ENCODE measurements at regions not wholly inside any gene's neighbourhood (a gene's known extent, or its start where the extent isn't known, plus 50 kb on each side); places are given as distances from the start of the nearest gene placed in this dataset.
"Not testable (repeated sequence)": the region's sequence is repeated elsewhere in the genome, so short reads cannot be mapped to it uniquely, and the experiment has no call there.

GRCh38 chr21:28387220-28387619 lies 605.5 kb downstream of the LTN1 start:
- Histone ChIP-seq H3K27ac (no peak overlapping the region), H3K27me3 (no peaks in the 10 kb centered on the region), H3K4me1 (no peaks in the 10 kb centered on the region), H3K4me3 (no peak overlapping the region), H3K36me3 (no peaks in the 10 kb centered on the region), H3K9me3 (no peaks in the 10 kb centered on the region)
- WGBS, 5 donors, result 85 to 97% (median 88%) methylated on average over 1 of the region's 1 CpG
- no peak for DNase-seq
- TF ChIP-seq EP300 (IDR thresholded peaks at IDR 0.05), result no peak
- no peak for TF ChIP-seq POLR2AphosphoS5 (IDR thresholded peaks at IDR 0.05)
- TF ChIP-seq, protein P1, sequence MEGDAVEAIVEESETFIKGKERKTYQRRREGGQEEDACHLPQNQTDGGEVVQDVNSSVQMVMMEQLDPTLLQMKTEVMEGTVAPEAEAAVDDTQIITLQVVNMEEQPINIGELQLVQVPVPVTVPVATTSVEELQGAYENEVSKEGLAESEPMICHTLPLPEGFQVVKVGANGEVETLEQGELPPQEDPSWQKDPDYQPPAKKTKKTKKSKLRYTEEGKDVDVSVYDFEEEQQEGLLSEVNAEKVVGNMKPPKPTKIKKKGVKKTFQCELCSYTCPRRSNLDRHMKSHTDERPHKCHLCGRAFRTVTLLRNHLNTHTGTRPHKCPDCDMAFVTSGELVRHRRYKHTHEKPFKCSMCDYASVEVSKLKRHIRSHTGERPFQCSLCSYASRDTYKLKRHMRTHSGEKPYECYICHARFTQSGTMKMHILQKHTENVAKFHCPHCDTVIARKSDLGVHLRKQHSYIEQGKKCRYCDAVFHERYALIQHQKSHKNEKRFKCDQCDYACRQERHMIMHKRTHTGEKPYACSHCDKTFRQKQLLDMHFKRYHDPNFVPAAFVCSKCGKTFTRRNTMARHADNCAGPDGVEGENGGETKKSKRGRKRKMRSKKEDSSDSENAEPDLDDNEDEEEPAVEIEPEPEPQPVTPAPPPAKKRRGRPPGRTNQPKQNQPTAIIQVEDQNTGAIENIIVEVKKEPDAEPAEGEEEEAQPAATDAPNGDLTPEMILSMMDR (IDR thresholded peaks at IDR 0.05), result no peak
- no peak for TF ChIP-seq POLR2A (IDR thresholded peaks at IDR 0.05)
- intact Hi-C loops (cut with DNase I; ENCODE audit: low total_unique reads), result no loop called here

DNA sequence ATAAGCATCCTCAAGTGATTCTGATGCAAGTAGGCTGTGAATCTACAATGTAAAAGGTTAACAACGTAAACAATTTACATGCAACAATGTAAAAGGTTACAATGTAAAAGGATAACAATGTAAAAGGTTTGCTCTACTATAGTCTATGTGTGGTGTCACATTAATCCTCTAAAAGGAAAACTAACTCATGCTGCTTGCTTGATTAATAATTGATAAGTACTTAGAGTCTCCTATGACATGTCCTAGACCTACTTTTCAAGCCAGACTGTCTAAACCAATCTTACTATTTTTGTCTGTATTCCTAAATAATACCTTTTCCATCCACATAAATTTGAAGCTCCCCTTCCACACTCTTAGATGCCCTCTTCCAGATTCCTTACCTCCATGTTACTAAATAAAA lies 606.8 kb downstream of the LTN1 start:
- no peak for TF ChIP-seq POLR2A (IDR thresholded peaks at IDR 0.05)
- TF ChIP-seq EP300 (IDR thresholded peaks at IDR 0.05), result no peak
- no peak for TF ChIP-seq POLR2AphosphoS5 (IDR thresholded peaks at IDR 0.05)
- TF ChIP-seq, protein P1 (IDR thresholded peaks at IDR 0.05), result no peak
- Histone ChIP-seq H3K4me1 (no peaks in the 10 kb centered on the region), H3K27ac (no peak overlapping the region), H3K27me3 (no peaks in the 10 kb centered on the region), H3K4me3 (no peak overlapping the region), H3K9me3 (no peaks in the 10 kb centered on the region), H3K36me3 (no peaks in the 10 kb centered on the region)
- intact Hi-C loops (cut with DNase I; ENCODE audit: low total_unique reads), result no loop called here
- DNase-seq, result no peak
- 88 to 97% (median 93%) methylated on average over 1 of the region's 1 CpG for WGBS, 5 donors

DNA sequence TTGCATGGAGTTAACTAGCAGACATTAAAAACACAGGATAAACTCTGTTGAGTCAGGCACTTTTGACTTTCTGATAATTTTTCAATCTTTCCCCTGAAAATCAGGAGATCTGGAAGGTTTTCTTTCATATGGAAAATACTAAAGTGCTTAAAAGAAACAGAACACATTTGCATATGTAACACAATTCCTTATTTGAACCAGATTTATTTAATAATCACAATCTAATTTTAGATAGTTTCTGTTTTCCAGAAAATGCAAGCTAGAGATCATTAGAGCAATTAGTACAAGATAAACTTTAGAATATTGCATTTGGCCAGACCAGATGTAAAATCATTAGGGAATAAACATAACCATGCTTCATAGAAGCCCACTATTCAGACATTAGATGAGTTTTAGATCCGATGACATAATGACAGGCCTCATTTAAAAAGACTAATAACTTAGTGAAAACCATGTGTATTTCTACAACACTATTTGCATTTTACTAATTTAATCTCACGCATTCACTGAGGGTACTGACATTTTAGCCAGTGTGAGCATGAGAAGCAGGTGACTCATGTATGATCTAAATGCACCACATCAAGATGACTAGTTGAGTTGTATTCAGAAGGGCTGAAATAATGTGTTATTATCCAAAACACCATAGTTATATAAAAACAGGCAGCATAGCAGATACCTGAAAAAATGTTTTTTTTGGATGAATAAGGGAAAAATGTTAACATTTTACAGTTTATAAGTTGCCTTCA lies 611.5 kb downstream of the LTN1 start:
- H3K4me1 ChIP-seq; H3K27me3 ChIP-seq; H3K27ac ChIP-seq; H3K9me3 ChIP-seq; DNase-seq; intact Hi-C loops (cut with DNase I; ENCODE audit: low total_unique reads); H3K36me3 ChIP-seq; H3K4me3 ChIP-seq: not testable (repeated sequence)
- WGBS, 5 donors, result 77 to 94% (median 83%) methylated on average over 2 of the region's 2 CpGs

- intact Hi-C loops (cut with DNase I; ENCODE audit: low total_unique reads), result no loop called here
- H3K27ac ChIP-seq, result no peak overlapping the region
- H3K36me3 ChIP-seq, result no peaks in the 10 kb centered on the region
- WGBS, 5 donors, result 79 to 88% (median 88%) methylated on average over 7 of the region's 7 CpGs
- H3K9me3 ChIP-seq, result no peaks in the 10 kb centered on the region
- no peaks in the 10 kb centered on the region for H3K27me3 ChIP-seq
- no peak for DNase-seq
- no peaks in the 10 kb centered on the region for H3K4me1 ChIP-seq
- H3K4me3 ChIP-seq, result no peak overlapping the region
- TF ChIP-seq, protein P1 (IDR thresholded peaks at IDR 0.05), result no peak
- no peak for TF ChIP-seq EP300 (IDR thresholded peaks at IDR 0.05)
Observed at GRCh38 chr21:28380241-28380640, 612.4 kb downstream of the LTN1 start.

GRCh38 chr21:28378026-28378425 lies 614.7 kb downstream of the LTN1 start:
- WGBS, 5 donors, result 68 to 84% (median 74%) methylated on average over 2 of the region's 2 CpGs
- Histone ChIP-seq H3K27me3 (no peaks in the 10 kb centered on the region), H3K27ac (no peak overlapping the region), H3K9me3 (no peaks in the 10 kb centered on the region), H3K36me3 (no peaks in the 10 kb centered on the region), H3K4me3 (no peak overlapping the region), H3K4me1 (no peaks in the 10 kb centered on the region)
- intact Hi-C loops (cut with DNase I; ENCODE audit: low total_unique reads), result no loop called here
- TF ChIP-seq EP300 (IDR thresholded peaks at IDR 0.05) (no peak), POLR2A (IDR thresholded peaks at IDR 0.05) (no peak), POLR2AphosphoS5 (IDR thresholded peaks at IDR 0.05) (no peak)
- TF ChIP-seq, protein P1 (IDR thresholded peaks at IDR 0.05), result no peak
- DNase-seq, result no peak
